Transverse colon (tissue), 4 donors: ENCODE measurements at regions not wholly inside any gene's neighbourhood (a gene's known extent, or its start where the extent isn't known, plus 50 kb on each side); places are given as distances from the start of the nearest gene placed in this dataset.

Experiments
- DNase-seq: peaks from one replicate; pipeline ENCODE4 v3.0.0-alpha.2; 2019
- H3K27ac ChIP-seq, 4 donors: fragments of 200-600 bp; sonication (generic); 2 replicates each; pipeline ENCODE4 v1.5.1; 2016 to 2018; ENCODE audit warnings: inconsistent platforms in 4 of 4
- H3K27me3 ChIP-seq: fragments of 200-600 bp; sonication (generic); 2 replicates; pipeline ENCODE4 v1.5.1; 2017; ENCODE audit warnings: inconsistent platforms
- H3K36me3 ChIP-seq, 4 donors: fragments of 200-600 bp; sonication (generic); 2 replicates each; pipeline ENCODE4 v1.5.1; 2017 to 2019; ENCODE audit warnings: inconsistent platforms in 4 of 4
- H3K4me1 ChIP-seq, 4 donors: fragments of 200-600 bp; sonication (generic); 2 replicates each; pipeline ENCODE4 v1.5.1; 2017 to 2020; ENCODE audit warnings: inconsistent platforms in 4 of 4
- H3K4me3 ChIP-seq, 4 donors: fragments of 200-600 bp; sonication (generic); 1 replicate in 1 of 4; 2 replicates in 3 of 4; pipeline versions ENCODE4 v1.5.1 to v1.6.1; 2017 to 2019; ENCODE audit warnings: inconsistent platforms in 4 of 4
- H3K9me3 ChIP-seq, 2 donors: fragments of 200-600 bp; sonication (generic); 2 replicates each; pipeline ENCODE4 v1.5.1; 2017 to 2019; ENCODE audit warnings: inconsistent platforms in 2 of 2
- CTCF ChIP-seq, 5 experiments: fragments of 200-600 bp in 3 of 5; fragments of 450-650 bp in 2 of 5; sonication (generic) in 3 of 5; IDR thresholded peaks; 1 replicate in 2 of 5; 2 replicates in 3 of 5; pipeline ENCODE4 v1.5.1; 2016 to 2017; ENCODE audit warnings: antibody characterized with exemption in 5 of 5, inconsistent platforms in 3 of 5, mild to moderate bottlenecking in 2 of 5, moderate library complexity in 1 of 5
- EP300 ChIP-seq: sonication (generic); formaldehyde crosslinking; IDR thresholded peaks from one replicate; pipeline ENCODE4 v1.6.1; 2017; ENCODE audit warnings: antibody characterized with exemption, low read depth
- POLR2A ChIP-seq: fragments of 450-650 bp; IDR thresholded peaks from one replicate; pipeline ENCODE4 v1.6.1; 2016; ENCODE audit warnings: antibody characterized with exemption, mild to moderate bottlenecking, moderate library complexity
- POLR2AphosphoS5 ChIP-seq, 3 donors: sonication (generic); formaldehyde crosslinking; IDR thresholded peaks; one replicate each; pipeline ENCODE4 v1.6.1; 2016; ENCODE audit warnings: antibody characterized with exemption in 3 of 3
- WGBS, 2 donors: methylation state at CpG; one replicate each; pipeline ENCODE4 v1.1.5; 2018; ENCODE audit warnings: low coverage in 1 of 2; 5-methylcytosine and 5-hydroxymethylcytosine counted together
- in situ Hi-C, 4 donors: fragments of 200-750 bp; cut with MboI; loops; one replicate each; pipeline versions ENCODE4 v1.15.0 to v1.15.1; 2017; ENCODE audit warnings: low sequenced_read_pairs in 3 of 4, low pct_ligation_motif_present in 1 of 4, low pct_unique_long_range_greater_than_20kb in 1 of 4
- intact Hi-C: fragments of 100-400 bp; cut with DNase I; formaldehyde crosslinking; loops from one replicate; pipeline ENCODE4 v1.15.1; 2023; ENCODE audit warnings: low total_unique reads

GRCh38 chr10:124324451-124324850, 94.3 kb downstream of the OAT start:
- TF ChIP-seq CTCF (IDR thresholded peaks at IDR 0.05) (no peak), POLR2A (no peak), EP300 (no peak)
- Histone ChIP-seq H3K27me3 (no peaks in the 10 kb centered on the region), H3K4me1 (no peaks in the 10 kb centered on the region), H3K4me3 (no peak overlapping the region), H3K36me3 (no peaks in the 10 kb centered on the region), H3K27ac (no peak overlapping the region), H3K9me3 (no peaks in the 10 kb centered on the region)
- 68% methylated on average over 6 of the region's 6 CpGs; no CpG with 5 or more reads in 1 of the 2 donors for WGBS, 2 donors
- intact Hi-C loops: no loop called here
- no peak for DNase-seq
- in situ Hi-C loops: no loop called here

GRCh38 chr10:124323806-124324205, 94.9 kb downstream of the OAT start:
- intact Hi-C loops: no loop called here
- H3K4me3 ChIP-seq: no peak overlapping the region
- H3K36me3 ChIP-seq: no peaks in the 10 kb centered on the region
- WGBS, 2 donors: 63% methylated on average over 5 of the region's 5 CpGs; no CpG with 5 or more reads in 1 of the 2 donors
- no peaks in the 10 kb centered on the region for H3K9me3 ChIP-seq
- in situ Hi-C loops: no loop called here
- no peak overlapping the region for H3K27ac ChIP-seq
- H3K4me1 ChIP-seq: no peaks in the 10 kb centered on the region
- no peak for DNase-seq
- no peaks in the 10 kb centered on the region for H3K27me3 ChIP-seq
- TF ChIP-seq CTCF (IDR thresholded peaks at IDR 0.05) (no peak), POLR2AphosphoS5 (IDR thresholded peaks at IDR 0.05) (no peak), POLR2A (no peak), EP300 (no peak)

GRCh38 chr10:124323111-124323725, 95.5 kb downstream of the OAT start:
- H3K9me3 ChIP-seq: no peaks in the 10 kb centered on the region
- H3K4me1 ChIP-seq: no peaks in the 10 kb centered on the region
- no peak overlapping the region for H3K27ac ChIP-seq
- intact Hi-C loops (no loop called here), in situ Hi-C loops (no loop called here)
- WGBS, 2 donors: 53% methylated on average over 11 of the region's 11 CpGs; no CpG with 5 or more reads in 1 of the 2 donors
- no peaks in the 10 kb centered on the region for H3K27me3 ChIP-seq
- TF ChIP-seq EP300: no peak
- TF ChIP-seq CTCF (IDR thresholded peaks at IDR 0.05): no peak
- no peak for TF ChIP-seq POLR2AphosphoS5 (IDR thresholded peaks at IDR 0.05)
- TF ChIP-seq POLR2A: no peak
- DNase-seq: no peak
- no peak overlapping the region for H3K4me3 ChIP-seq
- H3K36me3 ChIP-seq: no peaks in the 10 kb centered on the region

- no peak overlapping the region for H3K27ac ChIP-seq
- H3K27me3 ChIP-seq: no peaks in the 10 kb centered on the region
- WGBS, 2 donors: 73 to 76% methylated on average over 12 to 18 of the region's 18 CpGs
- H3K36me3 ChIP-seq: no peaks in the 10 kb centered on the region
- no peak overlapping the region for H3K4me3 ChIP-seq
- TF ChIP-seq POLR2AphosphoS5 (IDR thresholded peaks at IDR 0.05) (no peak), EP300 (no peak), CTCF (IDR thresholded peaks at IDR 0.05) (no peak), POLR2A (no peak)
- DNase-seq: no peak
- no peaks in the 10 kb centered on the region for H3K9me3 ChIP-seq
- H3K4me1 ChIP-seq: no peaks in the 10 kb centered on the region
- in situ Hi-C loops (no loop called here), intact Hi-C loops (loop anchor here (1.0 kb wide), 1 partner anchor 48 kb away; no protein-coding TSS in a partner anchor)
Measured at GRCh38 chr10:124322191-124322980, 96.3 kb downstream of the OAT start.
